GM21529 (cell line): ENCODE measurements at regions not wholly inside any gene's neighbourhood (a gene's known extent, or its start where the extent isn't known, plus 50 kb on each side); places are given as distances from the start of the nearest gene placed in this dataset.
A peak's percentile ranks its signal among the peaks of the same experiment; 100 is the strongest.

ENCODE experiments used
- ATAC-seq: cut with Tn5 transposase; IDR thresholded peaks from one replicate; pipeline ENCODE4 v1.9.1; 2021; ENCODE audit not compliant: unreplicated experiment

GRCh38 chr2:128623776-128624761 is 305.4 kb upstream of the HS6ST1 start:
- peak; percentile 93 for ATAC-seq

- no peak for ATAC-seq
These were observed 306.3 kb upstream of the HS6ST1 start for GRCh38 chr2:128624956-128625355.

- ATAC-seq: no peak
These were observed 306.8 kb upstream of the HS6ST1 start for GRCh38 chr2:128625421-128625820.

- no peak for ATAC-seq
These were observed 307.5 kb upstream of the HS6ST1 start for GRCh38 chr2:128625963-128626759.

- ATAC-seq: no peak
These were observed 308.3 kb upstream of the HS6ST1 start for GRCh38 chr2:128626760-128627511.

GRCh38 chr2:128628206-128628605 is 309.5 kb upstream of the HS6ST1 start:
- no peak for ATAC-seq

GRCh38 chr2:128628996-128629395 is 310.3 kb upstream of the HS6ST1 start:
- no peak for ATAC-seq

- ATAC-seq: no peak
These were observed 312.5 kb upstream of the HS6ST1 start for GRCh38 chr2:128630974-128631697.

GRCh38 chr2:128631698-128632500 is 313.2 kb upstream of the HS6ST1 start:
- ATAC-seq: no peak

- no peak for ATAC-seq
These were observed 313.8 kb upstream of the HS6ST1 start for GRCh38 chr2:128632501-128632800.

GRCh38 chr2:128633501-128633900 is 314.8 kb upstream of the HS6ST1 start:
- ATAC-seq: no peak

GRCh38 chr2:128635361-128635900 is 316.8 kb upstream of the HS6ST1 start:
- ATAC-seq: no peak

GRCh38 chr2:128636802-128637147 is 318.1 kb upstream of the HS6ST1 start:
- no peak for ATAC-seq

- no peak for ATAC-seq
These were observed 318.9 kb upstream of the HS6ST1 start for GRCh38 chr2:128637481-128638155.

GRCh38 chr2:128638341-128639119 is 319.9 kb upstream of the HS6ST1 start:
- no peak for ATAC-seq

- no peak for ATAC-seq
These were observed 320.4 kb upstream of the HS6ST1 start for GRCh38 chr2:128639120-128639477.

GRCh38 chr2:128639693-128640092 is 321.0 kb upstream of the HS6ST1 start:
- ATAC-seq: no peak

- no peak for ATAC-seq
These were observed 321.6 kb upstream of the HS6ST1 start for GRCh38 chr2:128640166-128640844.
